ENCODE measurements at regions not wholly inside any gene's neighbourhood (a gene's known extent, or its start where the extent isn't known, plus 50 kb on each side); places are given as distances from the start of the nearest gene placed in this dataset.
"Not testable (repeated sequence)": the region's sequence is repeated elsewhere in the genome, so short reads cannot be mapped to it uniquely, and the experiment has no call there.

DNA sequence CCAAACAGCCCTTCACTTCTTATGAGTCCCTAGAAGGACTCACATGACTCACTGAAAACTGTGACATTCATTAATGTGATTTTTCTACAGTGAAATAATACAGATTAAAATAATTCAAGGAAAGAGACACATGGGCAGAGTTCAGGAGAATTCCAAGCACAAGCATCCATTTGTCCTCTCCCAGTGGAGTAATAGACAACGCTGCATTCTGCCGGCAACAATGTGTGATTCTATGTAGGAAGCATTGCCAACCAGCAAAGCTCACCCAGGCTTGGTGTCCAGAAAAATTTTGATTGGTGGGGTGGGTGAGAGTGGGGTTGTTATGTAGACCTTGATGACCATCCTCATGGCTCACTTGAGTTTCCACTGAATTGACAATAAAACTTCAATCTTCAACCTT lies 123.9 kb downstream of the VPREB1 start:
- H3K4ac ChIP-seq (ENCODE audit: low read depth, low read length): no peak overlapping the region
- H3K9me3 ChIP-seq (ENCODE audit: control insufficient read depth, low read depth, low read length): no peaks in the 10 kb centered on the region
- Mint-ChIP-seq H3K4me3 (no peak overlapping the region), H3K36me3 (ENCODE audit: insufficient read depth in 1 of 3, low read depth in 3 of 3) (no peaks in the 10 kb centered on the region), H3K27me3 (ENCODE audit: low read depth) (peaks cover 100% of the 10 kb centered on the region), H3K27ac (no peak overlapping the region), H3K4me1 (peaks cover 2 to 5% of the 10 kb centered on the region in 2 experiments; a peak in 2 of 4 replicates), H3K9me3 (peaks cover 2 to 3% of the 10 kb centered on the region in 2 experiments; a peak in 2 of 5 replicates)
- no peak overlapping the region for H4K8ac ChIP-seq (replicated peaks; ENCODE audit: insufficient read length, low read depth, low read length)
- TF ChIP-seq, protein P1, sequence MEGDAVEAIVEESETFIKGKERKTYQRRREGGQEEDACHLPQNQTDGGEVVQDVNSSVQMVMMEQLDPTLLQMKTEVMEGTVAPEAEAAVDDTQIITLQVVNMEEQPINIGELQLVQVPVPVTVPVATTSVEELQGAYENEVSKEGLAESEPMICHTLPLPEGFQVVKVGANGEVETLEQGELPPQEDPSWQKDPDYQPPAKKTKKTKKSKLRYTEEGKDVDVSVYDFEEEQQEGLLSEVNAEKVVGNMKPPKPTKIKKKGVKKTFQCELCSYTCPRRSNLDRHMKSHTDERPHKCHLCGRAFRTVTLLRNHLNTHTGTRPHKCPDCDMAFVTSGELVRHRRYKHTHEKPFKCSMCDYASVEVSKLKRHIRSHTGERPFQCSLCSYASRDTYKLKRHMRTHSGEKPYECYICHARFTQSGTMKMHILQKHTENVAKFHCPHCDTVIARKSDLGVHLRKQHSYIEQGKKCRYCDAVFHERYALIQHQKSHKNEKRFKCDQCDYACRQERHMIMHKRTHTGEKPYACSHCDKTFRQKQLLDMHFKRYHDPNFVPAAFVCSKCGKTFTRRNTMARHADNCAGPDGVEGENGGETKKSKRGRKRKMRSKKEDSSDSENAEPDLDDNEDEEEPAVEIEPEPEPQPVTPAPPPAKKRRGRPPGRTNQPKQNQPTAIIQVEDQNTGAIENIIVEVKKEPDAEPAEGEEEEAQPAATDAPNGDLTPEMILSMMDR (conservative IDR thresholded peaks at IDR 0.05): no peak
- no peak overlapping the region for H3K56ac ChIP-seq (ENCODE audit: insufficient read length, low read depth, low read length)
- H2AFZ ChIP-seq (ENCODE audit: low read length): no peak overlapping the region
- no peak overlapping the region for H3T11ph ChIP-seq (ENCODE audit: low read length)
- H2BK20ac ChIP-seq (ENCODE audit: low read depth, low read length, poor library complexity, severe bottlenecking): no peak overlapping the region
- no peak overlapping the region for H2BK120ac ChIP-seq (ENCODE audit: low read depth, low read length, poor library complexity, severe bottlenecking)
- no peaks in the 10 kb centered on the region for H3K23me2 ChIP-seq (ENCODE audit: insufficient read length, low read depth, low read length, poor library complexity, severe bottlenecking)
- no peaks in the 10 kb centered on the region for H3K79me1 ChIP-seq (ENCODE audit: insufficient read depth, low read depth, low read length, poor library complexity, severe bottlenecking)
- no peak overlapping the region for H2BK5ac ChIP-seq (ENCODE audit: insufficient read length, low read length)
- H3K4me2 ChIP-seq (ENCODE audit: insufficient read depth, insufficient read length, low read length): no peak overlapping the region
- no peak overlapping the region for H3K23ac ChIP-seq (ENCODE audit: insufficient read length, low read depth, low read length)
- H4K91ac ChIP-seq (ENCODE audit: insufficient read length, low read depth, low read length): no peak overlapping the region
- no peak overlapping the region for H2BK15ac ChIP-seq (ENCODE audit: low read depth, low read length)
- H3K79me2 ChIP-seq (ENCODE audit: insufficient read depth, low read length): no peaks in the 10 kb centered on the region
- no peak overlapping the region for H3K9ac ChIP-seq (ENCODE audit: extremely low read depth, insufficient read length, low read length)
- H4K5ac ChIP-seq (ENCODE audit: insufficient read length, low read depth, low read length): no peak overlapping the region
- no peak overlapping the region for H2AK5ac ChIP-seq (ENCODE audit: insufficient read length, low read length)
- H3K4me1 ChIP-seq (ENCODE audit: insufficient read depth, low read length): no peaks in the 10 kb centered on the region
- no peak for DNase-seq
- no CpG with 5 or more reads among the region's 2 CpGs for WGBS (ENCODE audit: extremely low coverage, insufficient read length, low lambda C conversion rate)
- no peak overlapping the region for H2BK12ac ChIP-seq (ENCODE audit: insufficient read length, low read depth, low read length)
- H4K20me1 ChIP-seq (ENCODE audit: control insufficient read depth, insufficient read depth, insufficient read length): no peaks in the 10 kb centered on the region
- H3K18ac ChIP-seq (ENCODE audit: insufficient read length, low read depth, low read length): no peak overlapping the region
- H3K14ac ChIP-seq (ENCODE audit: insufficient read depth, low read length): no peak overlapping the region
- H3K27ac ChIP-seq (ENCODE audit: insufficient read length, low read depth, low read length): no peak overlapping the region
- peaks cover 83% of the 10 kb centered on the region for H3K27me3 ChIP-seq (ENCODE audit: insufficient read depth, low read length)

- not testable (repeated sequence) for DNase-seq; H3K9me3 ChIP-seq (ENCODE audit: control insufficient read depth, low read depth, low read length); H3K18ac ChIP-seq (ENCODE audit: insufficient read length, low read depth, low read length); H2BK15ac ChIP-seq (ENCODE audit: low read depth, low read length); H2BK20ac ChIP-seq (ENCODE audit: low read depth, low read length, poor library complexity, severe bottlenecking); H3K23ac ChIP-seq (ENCODE audit: insufficient read length, low read depth, low read length); H2BK120ac ChIP-seq (ENCODE audit: low read depth, low read length, poor library complexity, severe bottlenecking); H3K23me2 ChIP-seq (ENCODE audit: insufficient read length, low read depth, low read length, poor library complexity, severe bottlenecking); H3K14ac ChIP-seq (ENCODE audit: insufficient read depth, low read length); H3K4me2 ChIP-seq (ENCODE audit: insufficient read depth, insufficient read length, low read length); H4K8ac ChIP-seq (replicated peaks; ENCODE audit: insufficient read length, low read depth, low read length); H4K20me1 ChIP-seq (ENCODE audit: control insufficient read depth, insufficient read depth, insufficient read length); H3K56ac ChIP-seq (ENCODE audit: insufficient read length, low read depth, low read length); H3K4me1 Mint-ChIP-seq; H2AFZ ChIP-seq (ENCODE audit: low read length); H3K4me3 Mint-ChIP-seq; H2BK5ac ChIP-seq (ENCODE audit: insufficient read length, low read length); H3K9me3 Mint-ChIP-seq; H3K36me3 Mint-ChIP-seq (ENCODE audit: insufficient read depth in 1 of 3, low read depth in 3 of 3); H3K4ac ChIP-seq (ENCODE audit: low read depth, low read length); H3K79me2 ChIP-seq (ENCODE audit: insufficient read depth, low read length); H3K4me1 ChIP-seq (ENCODE audit: insufficient read depth, low read length); H4K5ac ChIP-seq (ENCODE audit: insufficient read length, low read depth, low read length); H3K27ac ChIP-seq (ENCODE audit: insufficient read length, low read depth, low read length); H3K9ac ChIP-seq (ENCODE audit: extremely low read depth, insufficient read length, low read length); H3T11ph ChIP-seq (ENCODE audit: low read length); H3K79me1 ChIP-seq (ENCODE audit: insufficient read depth, low read depth, low read length, poor library complexity, severe bottlenecking); H4K91ac ChIP-seq (ENCODE audit: insufficient read length, low read depth, low read length); H2AK5ac ChIP-seq (ENCODE audit: insufficient read length, low read length); H2BK12ac ChIP-seq (ENCODE audit: insufficient read length, low read depth, low read length); H3K27ac Mint-ChIP-seq
- H3K27me3 ChIP-seq (ENCODE audit: insufficient read depth, low read length): peaks cover 83% of the 10 kb centered on the region
- peaks cover 100% of the 10 kb centered on the region for H3K27me3 Mint-ChIP-seq (ENCODE audit: low read depth)
- no CpG with 5 or more reads among the region's 2 CpGs for WGBS (ENCODE audit: extremely low coverage, insufficient read length, low lambda C conversion rate)
These were observed 124.8 kb downstream of the VPREB1 start for GRCh38 chr22:22369219-22369963.
